ENCODE measurements at regions not wholly inside any gene's neighbourhood (a gene's known extent, or its start where the extent isn't known, plus 50 kb on each side); places are given as distances from the start of the nearest gene placed in this dataset.

DNA sequence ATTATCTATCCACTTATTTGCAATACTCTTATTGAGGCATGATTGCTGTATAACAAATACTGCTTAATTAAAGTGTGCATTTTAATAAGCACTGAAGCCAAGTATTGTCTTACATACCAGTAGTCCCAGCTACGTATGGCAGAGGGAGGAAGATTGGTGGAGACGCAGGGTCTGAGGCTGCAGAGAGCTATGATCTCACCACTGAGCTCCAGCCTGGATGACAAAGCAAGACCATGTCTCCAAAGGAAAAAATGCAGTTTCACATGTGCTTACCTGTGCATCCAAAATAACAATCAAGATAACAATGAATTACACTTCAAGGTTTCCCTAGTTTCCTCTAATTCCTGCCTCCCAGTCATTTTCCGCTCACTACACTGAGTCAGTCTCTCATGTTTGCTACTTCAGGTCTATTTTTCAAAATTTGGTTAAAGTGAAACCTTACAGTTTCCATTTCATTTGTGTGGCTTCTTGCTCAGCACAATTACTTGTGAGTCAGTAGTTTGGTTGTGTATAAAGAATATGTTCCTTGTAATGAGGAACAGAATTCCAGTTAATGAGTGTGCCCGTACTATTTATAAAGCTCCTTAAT, 1250.1 kb downstream of the TMEM121 start:
- TF ChIP-seq TAF1 (IDR thresholded peaks at IDR 0.05; ENCODE audit: low read depth): no peak
- no peak for TF ChIP-seq EP300 (IDR thresholded peaks at IDR 0.05; ENCODE audit: borderline replicate concordance)
- TF ChIP-seq, protein P1, sequence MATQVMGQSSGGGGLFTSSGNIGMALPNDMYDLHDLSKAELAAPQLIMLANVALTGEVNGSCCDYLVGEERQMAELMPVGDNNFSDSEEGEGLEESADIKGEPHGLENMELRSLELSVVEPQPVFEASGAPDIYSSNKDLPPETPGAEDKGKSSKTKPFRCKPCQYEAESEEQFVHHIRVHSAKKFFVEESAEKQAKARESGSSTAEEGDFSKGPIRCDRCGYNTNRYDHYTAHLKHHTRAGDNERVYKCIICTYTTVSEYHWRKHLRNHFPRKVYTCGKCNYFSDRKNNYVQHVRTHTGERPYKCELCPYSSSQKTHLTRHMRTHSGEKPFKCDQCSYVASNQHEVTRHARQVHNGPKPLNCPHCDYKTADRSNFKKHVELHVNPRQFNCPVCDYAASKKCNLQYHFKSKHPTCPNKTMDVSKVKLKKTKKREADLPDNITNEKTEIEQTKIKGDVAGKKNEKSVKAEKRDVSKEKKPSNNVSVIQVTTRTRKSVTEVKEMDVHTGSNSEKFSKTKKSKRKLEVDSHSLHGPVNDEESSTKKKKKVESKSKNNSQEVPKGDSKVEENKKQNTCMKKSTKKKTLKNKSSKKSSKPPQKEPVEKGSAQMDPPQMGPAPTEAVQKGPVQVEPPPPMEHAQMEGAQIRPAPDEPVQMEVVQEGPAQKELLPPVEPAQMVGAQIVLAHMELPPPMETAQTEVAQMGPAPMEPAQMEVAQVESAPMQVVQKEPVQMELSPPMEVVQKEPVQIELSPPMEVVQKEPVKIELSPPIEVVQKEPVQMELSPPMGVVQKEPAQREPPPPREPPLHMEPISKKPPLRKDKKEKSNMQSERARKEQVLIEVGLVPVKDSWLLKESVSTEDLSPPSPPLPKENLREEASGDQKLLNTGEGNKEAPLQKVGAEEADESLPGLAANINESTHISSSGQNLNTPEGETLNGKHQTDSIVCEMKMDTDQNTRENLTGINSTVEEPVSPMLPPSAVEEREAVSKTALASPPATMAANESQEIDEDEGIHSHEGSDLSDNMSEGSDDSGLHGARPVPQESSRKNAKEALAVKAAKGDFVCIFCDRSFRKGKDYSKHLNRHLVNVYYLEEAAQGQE (IDR thresholded peaks at IDR 0.05; ENCODE audit: low read depth): no peak
- no peak for TF ChIP-seq USF1 (IDR thresholded peaks at IDR 0.05)
- TF ChIP-seq CREB1 (IDR thresholded peaks at IDR 0.05; ENCODE audit: low read depth): no peak
- TF ChIP-seq ZBTB7A (IDR thresholded peaks at IDR 0.05; ENCODE audit: low read depth): no peak
- TF ChIP-seq TCF12 (IDR thresholded peaks at IDR 0.05; ENCODE audit: low read depth): no peak
- no peak for TF ChIP-seq MAX (IDR thresholded peaks at IDR 0.05)
- no peak for TF ChIP-seq EGR1 (IDR thresholded peaks at IDR 0.05)
